ENCODE measurements at regions not wholly inside any gene's neighbourhood (a gene's known extent, or its start where the extent isn't known, plus 50 kb on each side); places are given as distances from the start of the nearest gene placed in this dataset.

- H3K4me3 ChIP-seq (replicated peaks; ENCODE audit: low read depth, low read length), result no peak overlapping the region
- DNase-seq (ENCODE audit: extremely low read depth, low read depth), result no peak
- no peak for TF ChIP-seq CTCF (IDR thresholded peaks at IDR 0.05; ENCODE audit: low read depth, low read length, missing control alignments)
These were observed 965.1 kb upstream of the PABPC4L start for GRCh38 chr4:135166661-135167060.

GRCh38 chr4:135164601-135165000, 963.0 kb upstream of the PABPC4L start:
- no peak for TF ChIP-seq CTCF (IDR thresholded peaks at IDR 0.05; ENCODE audit: low read depth, low read length, missing control alignments)
- H3K4me3 ChIP-seq (replicated peaks; ENCODE audit: low read depth, low read length), result no peak overlapping the region
- no peak for DNase-seq (ENCODE audit: extremely low read depth, low read depth)

- no peak for DNase-seq (ENCODE audit: extremely low read depth, low read depth)
- no peak for TF ChIP-seq CTCF (IDR thresholded peaks at IDR 0.05; ENCODE audit: low read depth, low read length, missing control alignments)
- H3K4me3 ChIP-seq (replicated peaks; ENCODE audit: low read depth, low read length), result no peak overlapping the region
These were observed 942.9 kb upstream of the PABPC4L start for GRCh38 chr4:135144498-135144897.

GRCh38 chr4:135124196-135124595, 922.6 kb upstream of the PABPC4L start:
- no peak for TF ChIP-seq CTCF (IDR thresholded peaks at IDR 0.05; ENCODE audit: low read depth, low read length, missing control alignments)
- DNase-seq (ENCODE audit: extremely low read depth, low read depth), result no peak
- H3K4me3 ChIP-seq (replicated peaks; ENCODE audit: low read depth, low read length), result no peak overlapping the region

GRCh38 chr4:135123632-135124031, 922.0 kb upstream of the PABPC4L start:
- DNase-seq (ENCODE audit: extremely low read depth, low read depth), result no peak
- no peak overlapping the region for H3K4me3 ChIP-seq (replicated peaks; ENCODE audit: low read depth, low read length)
- no peak for TF ChIP-seq CTCF (IDR thresholded peaks at IDR 0.05; ENCODE audit: low read depth, low read length, missing control alignments)

- DNase-seq (ENCODE audit: extremely low read depth, low read depth), result no peak
- H3K4me3 ChIP-seq (replicated peaks; ENCODE audit: low read depth, low read length), result no peak overlapping the region
- TF ChIP-seq CTCF (IDR thresholded peaks at IDR 0.05; ENCODE audit: low read depth, low read length, missing control alignments), result no peak
These were observed 920.9 kb upstream of the PABPC4L start for GRCh38 chr4:135122457-135122856.

- TF ChIP-seq CTCF (IDR thresholded peaks at IDR 0.05; ENCODE audit: low read depth, low read length, missing control alignments), result no peak
- DNase-seq (ENCODE audit: extremely low read depth, low read depth), result no peak
- H3K4me3 ChIP-seq (replicated peaks; ENCODE audit: low read depth, low read length), result no peak overlapping the region
These were observed 918.6 kb upstream of the PABPC4L start for GRCh38 chr4:135120195-135120594.

Data from HFF-Myc (cell line).